Right renal pelvis (tissue), 4 donors: ENCODE measurements at regions not wholly inside any gene's neighbourhood (a gene's known extent, or its start where the extent isn't known, plus 50 kb on each side); places are given as distances from the start of the nearest gene placed in this dataset.
"Not testable (repeated sequence)": the region's sequence is repeated elsewhere in the genome, so short reads cannot be mapped to it uniquely, and the experiment has no call there.

ENCODE experiments used
- DNase-seq, 4 donors: peaks; one replicate each; pipeline ENCODE4 v3.0.0-alpha.2; 2013; ENCODE audit warnings: low read depth in 4 of 4, low spot score in 3 of 4, missing footprints in 1 of 4

GRCh38 chr5:34096033-34096432, 53.0 kb upstream of the C1QTNF3 start:
- not testable (repeated sequence) for DNase-seq

- DNase-seq = not testable (repeated sequence)
Measured at GRCh38 chr5:34099891-34100290, 56.9 kb upstream of the C1QTNF3 start.

GRCh38 chr5:34101567-34101966, 58.6 kb upstream of the C1QTNF3 start:
- not testable (repeated sequence) for DNase-seq

- not testable (repeated sequence) for DNase-seq
Measured at GRCh38 chr5:34108897-34109296, 65.9 kb upstream of the C1QTNF3 start.

- DNase-seq = not testable (repeated sequence)
Measured at GRCh38 chr5:34124280-34124679, 81.3 kb upstream of the C1QTNF3 start.

GRCh38 chr5:34125354-34125753, 82.3 kb upstream of the C1QTNF3 start:
- not testable (repeated sequence) for DNase-seq

- DNase-seq = not testable (repeated sequence)
Measured at GRCh38 chr5:34126741-34127140, 83.7 kb upstream of the C1QTNF3 start.

GRCh38 chr5:34127818-34128217, 84.8 kb upstream of the C1QTNF3 start:
- not testable (repeated sequence) for DNase-seq

GRCh38 chr5:34128890-34129289, 85.9 kb upstream of the C1QTNF3 start:
- not testable (repeated sequence) for DNase-seq

- DNase-seq = not testable (repeated sequence)
Measured at GRCh38 chr5:34154988-34155387, 112.0 kb upstream of the C1QTNF3 start.

- not testable (repeated sequence) for DNase-seq
Measured at GRCh38 chr5:34156703-34157414, 113.8 kb upstream of the C1QTNF3 start.

GRCh38 chr5:34160904-34161303, 117.9 kb upstream of the C1QTNF3 start:
- not testable (repeated sequence) for DNase-seq

GRCh38 chr5:34171398-34171797, 128.4 kb upstream of the C1QTNF3 start:
- DNase-seq = not testable (repeated sequence)

GRCh38 chr5:34179453-34180190, 136.6 kb upstream of the C1QTNF3 start:
- not testable (repeated sequence) for DNase-seq

GRCh38 chr5:34180225-34180624, 137.2 kb upstream of the C1QTNF3 start:
- not testable (repeated sequence) for DNase-seq

- DNase-seq = not testable (repeated sequence)
Measured at GRCh38 chr5:34180940-34181614, 138.1 kb upstream of the C1QTNF3 start.

GRCh38 chr5:34185005-34185404, 142.0 kb upstream of the C1QTNF3 start:
- not testable (repeated sequence) for DNase-seq

- DNase-seq = not testable (repeated sequence)
Measured at GRCh38 chr5:34185572-34185971, 142.6 kb upstream of the C1QTNF3 start.

- not testable (repeated sequence) for DNase-seq
Measured at GRCh38 chr5:34186108-34186507, 143.1 kb upstream of the C1QTNF3 start.

- DNase-seq = not testable (repeated sequence)
Measured at GRCh38 chr5:34186865-34187264, 143.9 kb upstream of the C1QTNF3 start.

GRCh38 chr5:34187441-34187840, 144.4 kb upstream of the C1QTNF3 start:
- DNase-seq = not testable (repeated sequence)
